IMR-90 (cell line): ENCODE measurements at regions not wholly inside any gene's neighbourhood (a gene's known extent, or its start where the extent isn't known, plus 50 kb on each side); places are given as distances from the start of the nearest gene placed in this dataset.

ENCODE experiments used
- ATAC-seq: fragments of 200-7000 bp; cut with Tn5 transposase; 2 replicates; pipeline ENCODE4 v1.9.1; 2020; ENCODE audit warnings: low read depth, mild to moderate bottlenecking, moderate library complexity
- BruUV-seq: library from RNA; stranded (reverse); fragments of 400-500 nt; replicated peaks from 2 replicates; lab custom pipeline; 2021; lab: Mats Ljungman, UMichigan
- CTCF ChIA-PET: fragments of 300-600 bp; formaldehyde crosslinking; extraction: SDS; loops from one replicate; lab custom pipeline; 2021; ENCODE audit warnings: antibody characterized with exemption; lab: Yijun Ruan, JAX
- POLR2A ChIA-PET: fragments of 300-600 bp; sonication (Branson Sonifier 250); formaldehyde crosslinking; loops from one replicate; lab custom pipeline; 2022; ENCODE audit warnings: antibody characterized with exemption; ENCODE audit not compliant: unreplicated experiment; lab: Charles Lee
- DNase-seq: peaks from one replicate; pipeline ENCODE4 v3.0.0; 2013
- H2AFZ ChIP-seq: replicated peaks from 2 replicates; pipeline ENCODE3; 2013; ENCODE audit warnings: low read length, mild to moderate bottlenecking; ENCODE audit not compliant: poor library complexity
- H2AK5ac ChIP-seq: 2 replicates; pipeline ENCODE4 v1.6.1; 2013; ENCODE audit warnings: low read depth, low read length, inconsistent platforms
- H2AK9ac ChIP-seq: replicated peaks from 2 replicates; pipeline ENCODE3; 2013; ENCODE audit warnings: mild to moderate bottlenecking, low read depth, low read length, moderate library complexity; ENCODE audit not compliant: poor library complexity
- H2BK120ac ChIP-seq: 2 replicates; pipeline ENCODE4 v1.6.1; 2013; ENCODE audit warnings: low read depth, low read length, inconsistent platforms
- H2BK15ac ChIP-seq: 3 replicates; pipeline ENCODE4 v1.6.1; 2013; ENCODE audit warnings: low read depth, low read length, inconsistent platforms
- H2BK20ac ChIP-seq: 2 replicates; pipeline ENCODE4 v1.6.1; 2013; ENCODE audit warnings: low read depth, mild to moderate bottlenecking, inconsistent platforms, low read length, moderate library complexity
- H2BK5ac ChIP-seq: 2 replicates; pipeline ENCODE4 v1.6.1; 2013; ENCODE audit warnings: mild to moderate bottlenecking, low read depth, low read length, inconsistent platforms; ENCODE audit not compliant: poor library complexity, severe bottlenecking
- H3K14ac ChIP-seq: replicated peaks from 2 replicates; pipeline ENCODE4 v1.6.1; 2013; ENCODE audit warnings: low read depth, low read length, inconsistent platforms
- H3K18ac ChIP-seq: 2 replicates; pipeline ENCODE4 v1.6.1; 2013; ENCODE audit warnings: low read depth, low read length, control low read depth
- H3K23ac ChIP-seq: 2 replicates; pipeline ENCODE4 v1.6.1; 2013; ENCODE audit warnings: low read depth, low read length, inconsistent platforms
- H3K27ac ChIP-seq: 2 replicates; pipeline ENCODE4 v1.5.1; 2013; ENCODE audit warnings: mild to moderate bottlenecking, control low read depth, low read length; ENCODE audit not compliant: insufficient read depth
- H3K27me3 ChIP-seq: 2 replicates; pipeline ENCODE4 v1.6.1; 2013; ENCODE audit warnings: low read length; ENCODE audit not compliant: control insufficient read depth, insufficient read depth
- H3K36me3 ChIP-seq: 2 replicates; pipeline ENCODE4 v1.6.1; 2013; ENCODE audit warnings: low read length, mixed read lengths; ENCODE audit not compliant: control insufficient read depth, insufficient read depth
- H3K4ac ChIP-seq: 2 replicates; pipeline ENCODE4 v1.6.1; 2013; ENCODE audit warnings: low read depth, low read length, inconsistent platforms
- H3K4me1 ChIP-seq: 2 replicates; pipeline ENCODE4 v1.6.1; 2013; ENCODE audit warnings: low read length, mixed read lengths; ENCODE audit not compliant: control insufficient read depth, insufficient read depth
- H3K4me2 ChIP-seq: 2 replicates; pipeline ENCODE4 v1.6.1; 2013; ENCODE audit warnings: low read depth, mild to moderate bottlenecking, control low read depth, low read length, moderate library complexity
- H3K4me3 ChIP-seq: 2 replicates; pipeline ENCODE4 v1.5.1; 2013; ENCODE audit warnings: low read depth, mild to moderate bottlenecking, control low read depth, low read length, moderate library complexity; ENCODE audit not compliant: insufficient read depth
- H3K56ac ChIP-seq: 2 replicates; pipeline ENCODE4 v1.6.1; 2013; ENCODE audit warnings: low read length, inconsistent platforms; ENCODE audit not compliant: insufficient read depth; ENCODE audit errors: extremely low read depth
- H3K79me1 ChIP-seq, 2 experiments: 2 replicates each; pipeline ENCODE4 v1.6.1; 2013; ENCODE audit warnings: low read length in 2 of 2, inconsistent platforms in 1 of 2, low read depth in 1 of 2
- H3K9ac ChIP-seq: 2 replicates; pipeline ENCODE4 v1.6.1; 2013; ENCODE audit warnings: low read depth, low read length, control low read depth
- H3K9me1 ChIP-seq: 2 replicates; pipeline ENCODE4 v1.6.1; 2013; ENCODE audit warnings: low read length, inconsistent platforms; ENCODE audit not compliant: insufficient read depth
- H3K9me3 ChIP-seq: 2 replicates; pipeline ENCODE4 v1.6.1; 2013; ENCODE audit warnings: low read length; ENCODE audit not compliant: control insufficient read depth, insufficient read depth
- H4K20me1 ChIP-seq: 2 replicates; pipeline ENCODE4 v1.6.1; 2013; ENCODE audit warnings: low read length, inconsistent platforms; ENCODE audit not compliant: insufficient read depth
- H4K5ac ChIP-seq: 2 replicates; pipeline ENCODE4 v1.6.1; 2013; ENCODE audit warnings: mild to moderate bottlenecking, low read depth, low read length, control low read depth
- H4K8ac ChIP-seq, 2 experiments: 2 replicates each; pipeline ENCODE4 v1.6.1; 2013; ENCODE audit warnings: low read depth in 2 of 2, low read length in 2 of 2, control low read depth in 1 of 2, inconsistent platforms in 1 of 2
- H4K91ac ChIP-seq: 2 replicates; pipeline ENCODE4 v1.6.1; 2013; ENCODE audit warnings: low read depth, low read length, inconsistent platforms; ENCODE audit not compliant: insufficient read depth
- BHLHE40 ChIP-seq: fragments of 150-350 bp; IDR thresholded peaks from 2 replicates; pipeline ENCODE4 v1.6.1; 2016; ENCODE audit warnings: mild to moderate bottlenecking, low read depth, low read length
- CEBPB ChIP-seq: IDR thresholded peaks from 2 replicates; pipeline ENCODE4 v1.6.1; 2012; ENCODE audit warnings: low read depth, low read length, improper control_type of control experiment
- CHD1 ChIP-seq: IDR thresholded peaks from 2 replicates; pipeline ENCODE4 v1.6.1; 2012; ENCODE audit warnings: low read depth, low read length, improper control_type of control experiment
- CTCF ChIP-seq: conservative IDR thresholded peaks from 2 replicates; pipeline ENCODE4 v1.5.1; 2012; ENCODE audit warnings: mild to moderate bottlenecking, low read depth, low read length, improper control_type of control experiment
- FOS ChIP-seq: fragments of 150-350 bp; IDR thresholded peaks from 2 replicates; pipeline ENCODE4 v1.6.1; 2016; ENCODE audit warnings: low read depth, low read length
- MAFK ChIP-seq: IDR thresholded peaks from 2 replicates; pipeline ENCODE4 v1.6.1; 2012; ENCODE audit warnings: low read depth, low read length, improper control_type of control experiment
- MXI1 ChIP-seq: IDR thresholded peaks from 2 replicates; pipeline ENCODE4 v1.6.1; 2012; ENCODE audit warnings: low read depth, mild to moderate bottlenecking, low read length, moderate library complexity, borderline replicate concordance
- NFE2L2 ChIP-seq: fragments of 150-350 bp; IDR thresholded peaks from 2 replicates; pipeline ENCODE4 v1.6.1; 2016; ENCODE audit warnings: low read depth, mild to moderate bottlenecking, low read length
- RAD21 ChIP-seq: IDR thresholded peaks from 2 replicates; pipeline ENCODE4 v1.6.1; 2012; ENCODE audit warnings: low read length, improper control_type of control experiment
- RCOR1 ChIP-seq: IDR thresholded peaks from 2 replicates; pipeline ENCODE4 v1.6.1; 2012; ENCODE audit warnings: mild to moderate bottlenecking, low read length, improper control_type of control experiment; ENCODE audit not compliant: insufficient replicate concordance
- RFX5 ChIP-seq: IDR thresholded peaks from 2 replicates; pipeline ENCODE4 v1.8.0; 2012; ENCODE audit warnings: low read depth, mild to moderate bottlenecking, low read length, moderate library complexity
- SMC3 ChIP-seq: fragments of 150-350 bp; IDR thresholded peaks from 2 replicates; pipeline ENCODE4 v1.6.1; 2016; ENCODE audit warnings: low read depth, mild to moderate bottlenecking, antibody characterized with exemption, low read length, moderate library complexity
- WGBS, 2 experiments: methylation state at CpG; one replicate each; pipeline versions ENCODE4 v1.1.5 to v1.1.7; 2013; ENCODE audit warnings: missing lambda C conversion rate in 2 of 2; ENCODE audit not compliant: insufficient read length in 1 of 2; ENCODE audit errors: extremely low coverage in 2 of 2; 5-methylcytosine and 5-hydroxymethylcytosine counted together
- dilution Hi-C: fragments of 300-500 bp; cut with HindIII; formaldehyde crosslinking; loops from one replicate; pipeline ENCODE4 v1.14.3; 2018; ENCODE audit warnings: low sequenced_read_pairs; ENCODE audit not compliant: unreplicated experiment
- in situ Hi-C: fragments of 300-500 bp; cut with MboI; formaldehyde crosslinking; loops from 3 replicates; pipeline ENCODE4 v1.14.3; 2019; ENCODE audit warnings: low sequenced_read_pairs, inconsistent platforms, mixed read lengths
- intact Hi-C: fragments of 100-400 bp; cut with micrococcal nuclease; formaldehyde crosslinking; loops from 2 replicates; pipeline ENCODE4 v1.10.0; 2022

- H4K91ac ChIP-seq = no peak overlapping the region
- H3K79me1 ChIP-seq = no peaks in the 10 kb centered on the region
- H2AK9ac ChIP-seq = no peak overlapping the region
- no peaks in the 10 kb centered on the region for H4K20me1 ChIP-seq
- no peak overlapping the region for H4K8ac ChIP-seq
- ChIA-PET POLR2A (no interaction called here), CTCF (no interaction called here)
- WGBS, 2 experiments = no CpG with 5 or more reads among the region's 2 CpGs
- no peak overlapping the region for H3K9ac ChIP-seq
- intact Hi-C loops = no loop called here
- H3K56ac ChIP-seq = no peak overlapping the region
- BruUV-seq = no TSS peak
- H2AK5ac ChIP-seq = no peak overlapping the region
- DNase-seq (no peak), ATAC-seq (no peak)
- in situ Hi-C loops = no loop called here
- H3K36me3 ChIP-seq = no peaks in the 10 kb centered on the region
- no peak overlapping the region for H3K18ac ChIP-seq
- H3K9me3 ChIP-seq = no peaks in the 10 kb centered on the region
- H3K9me1 ChIP-seq = no peaks in the 10 kb centered on the region
- H3K4ac ChIP-seq = no peak overlapping the region
- no peak overlapping the region for H3K4me3 ChIP-seq
- no peak overlapping the region for H3K14ac ChIP-seq
- H3K4me2 ChIP-seq = no peak overlapping the region
- H3K23ac ChIP-seq = no peak overlapping the region
- H2BK15ac ChIP-seq = no peak overlapping the region
- H3K4me1 ChIP-seq = no peaks in the 10 kb centered on the region
- TF ChIP-seq CHD1 (no peak), SMC3 (no peak), BHLHE40 (no peak), MAFK (no peak), RCOR1 (no peak), NFE2L2 (no peak), FOS (no peak), RAD21 (no peak), CTCF (no peak), RFX5 (no peak), CEBPB (no peak), MXI1 (no peak)
- peaks cover 1% of the 10 kb centered on the region; the same call in 1 of the 2 replicates for H3K27me3 ChIP-seq
- no peak overlapping the region for H2BK5ac ChIP-seq
- H3K27ac ChIP-seq = no peak overlapping the region
- no peak overlapping the region for H2BK20ac ChIP-seq
- H2BK120ac ChIP-seq = no peak overlapping the region
- H4K5ac ChIP-seq = no peak overlapping the region
- H2AFZ ChIP-seq = no peak overlapping the region
- dilution Hi-C loops = no loop called here
These were observed 132.9 kb upstream of the ANK3 start for GRCh38 chr10:60522617-60523016.
